Esophagus squamous epithelium (tissue), 5 donors: ENCODE measurements at regions not wholly inside any gene's neighbourhood (a gene's known extent, or its start where the extent isn't known, plus 50 kb on each side); places are given as distances from the start of the nearest gene placed in this dataset.
"Not testable (repeated sequence)": the region's sequence is repeated elsewhere in the genome, so short reads cannot be mapped to it uniquely, and the experiment has no call there.

ENCODE experiments used
- DNase-seq: peaks from one replicate; lab custom pipeline; 2025; lab: John Stamatoyannopoulos, UW
- H3K27ac ChIP-seq, 4 donors: fragments of 200-600 bp; sonication (generic); one replicate each; pipeline ENCODE4 v1.5.1; 2016 to 2019; ENCODE audit warnings: mild to moderate bottlenecking in 1 of 4
- H3K27me3 ChIP-seq, 4 donors: fragments of 200-600 bp; sonication (generic); 1 replicate in 3 of 4; 2 replicates in 1 of 4; pipeline versions ENCODE4 v1.5.1 to v1.6.0; 2017 to 2021; ENCODE audit warnings: antibody characterized with exemption in 1 of 4
- H3K36me3 ChIP-seq, 3 donors: fragments of 200-600 bp; sonication (generic); one replicate each; pipeline ENCODE4 v1.5.1; 2016 to 2019
- H3K4me1 ChIP-seq, 3 donors: fragments of 200-600 bp; sonication (generic); one replicate each; pipeline ENCODE4 v1.5.1; 2017 to 2019
- H3K4me3 ChIP-seq, 4 donors: fragments of 200-600 bp; sonication (generic); 1 replicate in 3 of 4; 2 replicates in 1 of 4; pipeline ENCODE4 v1.5.1; 2016 to 2019; ENCODE audit warnings: mild to moderate bottlenecking in 2 of 4, moderate library complexity in 1 of 4
- H3K9me3 ChIP-seq, 3 donors: fragments of 200-600 bp; sonication (generic); one replicate each; pipeline ENCODE4 v1.5.1; 2016 to 2019
- POLR2A ChIP-seq, 4 donors: fragments of 450-650 bp; IDR thresholded peaks; one replicate each; pipeline ENCODE4 v1.6.1; 2017; ENCODE audit warnings: antibody characterized with exemption in 4 of 4, mild to moderate bottlenecking in 4 of 4, moderate library complexity in 3 of 4
- WGBS, 2 donors: methylation state at CpG; one replicate each; pipeline ENCODE4 v1.1.5; 2018; 5-methylcytosine and 5-hydroxymethylcytosine counted together
- intact Hi-C: fragments of 100-400 bp; cut with DNase I; formaldehyde crosslinking; loops from one replicate; pipeline ENCODE4 v1.15.0; 2022
- TF ChIP-seq, protein P1 (sequence below), 6 experiments: fragments of 450-650 bp in 4 of 6; fragments of 200-600 bp in 2 of 6; sonication (generic) in 2 of 6; IDR thresholded peaks; one replicate each; pipeline ENCODE4 v1.5.1; 2016 to 2019; ENCODE audit warnings: antibody characterized with exemption in 6 of 6, mild to moderate bottlenecking in 4 of 6, moderate library complexity in 4 of 6
- donor health status: DM: yes; HTN: yes; CAD: no.

DNA sequence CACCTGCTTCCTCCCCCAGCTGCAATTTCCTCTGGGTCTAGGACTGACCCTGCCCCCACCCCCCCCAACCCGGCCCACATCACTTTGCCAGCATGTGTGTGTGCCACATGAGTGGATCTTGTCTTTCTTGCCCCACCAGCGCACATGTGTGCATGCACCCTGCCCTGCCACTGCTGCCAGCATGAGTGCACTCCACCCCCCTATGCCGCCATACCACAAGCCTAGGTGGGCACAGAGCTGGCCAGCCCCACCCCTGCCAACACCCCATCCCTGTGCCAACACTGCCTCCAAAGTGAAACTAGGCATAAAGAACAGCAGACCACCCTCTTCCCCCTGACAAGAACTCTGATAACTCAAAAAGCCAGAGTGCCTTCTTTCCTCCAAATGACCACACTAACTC, 296.3 kb upstream of the SGO1 start:
- H3K9me3 ChIP-seq, result peaks cover 0 to 25% (median 0%) of the 10 kb centered on the region in 3 donors
- H3K36me3 ChIP-seq, result no peaks in the 10 kb centered on the region
- intact Hi-C loops, result no loop called here
- no peaks in the 10 kb centered on the region for H3K27me3 ChIP-seq
- H3K4me1 ChIP-seq, result no peaks in the 10 kb centered on the region
- H3K27ac ChIP-seq, result no peak overlapping the region
- no peak for TF ChIP-seq POLR2A (IDR thresholded peaks at IDR 0.05)
- TF ChIP-seq, protein P1, sequence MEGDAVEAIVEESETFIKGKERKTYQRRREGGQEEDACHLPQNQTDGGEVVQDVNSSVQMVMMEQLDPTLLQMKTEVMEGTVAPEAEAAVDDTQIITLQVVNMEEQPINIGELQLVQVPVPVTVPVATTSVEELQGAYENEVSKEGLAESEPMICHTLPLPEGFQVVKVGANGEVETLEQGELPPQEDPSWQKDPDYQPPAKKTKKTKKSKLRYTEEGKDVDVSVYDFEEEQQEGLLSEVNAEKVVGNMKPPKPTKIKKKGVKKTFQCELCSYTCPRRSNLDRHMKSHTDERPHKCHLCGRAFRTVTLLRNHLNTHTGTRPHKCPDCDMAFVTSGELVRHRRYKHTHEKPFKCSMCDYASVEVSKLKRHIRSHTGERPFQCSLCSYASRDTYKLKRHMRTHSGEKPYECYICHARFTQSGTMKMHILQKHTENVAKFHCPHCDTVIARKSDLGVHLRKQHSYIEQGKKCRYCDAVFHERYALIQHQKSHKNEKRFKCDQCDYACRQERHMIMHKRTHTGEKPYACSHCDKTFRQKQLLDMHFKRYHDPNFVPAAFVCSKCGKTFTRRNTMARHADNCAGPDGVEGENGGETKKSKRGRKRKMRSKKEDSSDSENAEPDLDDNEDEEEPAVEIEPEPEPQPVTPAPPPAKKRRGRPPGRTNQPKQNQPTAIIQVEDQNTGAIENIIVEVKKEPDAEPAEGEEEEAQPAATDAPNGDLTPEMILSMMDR (IDR thresholded peaks at IDR 0.05), result no peak
- no peak overlapping the region for H3K4me3 ChIP-seq
- WGBS, 2 donors, result 86% methylated on average over 1 of the region's 3 CpGs; no CpG with 5 or more reads in 1 of the 2 donors
- no peak for DNase-seq

DNA sequence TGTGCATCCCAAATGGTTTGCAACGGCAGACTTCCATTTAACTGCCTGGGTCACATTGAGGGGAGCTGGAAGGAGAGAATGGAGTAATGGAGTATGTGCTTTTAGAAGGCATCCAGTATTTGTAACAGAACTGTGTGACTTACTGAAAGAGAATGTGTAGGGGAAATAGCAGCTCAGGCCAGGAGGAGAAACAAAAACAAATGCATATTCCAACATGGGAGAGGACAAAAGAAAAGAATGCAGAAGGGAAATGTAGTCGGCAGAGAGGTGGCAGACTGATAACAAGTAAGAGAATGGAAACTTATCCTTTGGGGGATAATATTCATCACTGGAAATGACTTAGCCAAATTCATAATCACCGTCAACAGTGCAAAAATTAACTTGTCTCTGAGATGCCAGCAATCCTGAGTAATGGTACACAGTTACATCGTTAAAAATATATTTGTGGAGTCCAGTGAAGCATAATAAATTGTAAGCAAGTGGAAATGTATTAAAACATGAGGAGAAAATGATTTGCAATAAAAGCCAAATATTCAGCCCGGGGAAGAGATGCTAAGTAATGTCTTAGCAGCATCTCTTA, 294.9 kb upstream of the SGO1 start:
- Histone ChIP-seq H3K4me1 (no peaks in the 10 kb centered on the region), H3K27ac (no peak overlapping the region), H3K4me3 (no peak overlapping the region), H3K27me3 (no peaks in the 10 kb centered on the region), H3K9me3 (peaks cover 0 to 25% (median 0%) of the 10 kb centered on the region in 3 donors), H3K36me3 (no peaks in the 10 kb centered on the region)
- WGBS, 2 donors, result 47 to 49% methylated on average over 5 of the region's 5 CpGs
- intact Hi-C loops, result no loop called here
- TF ChIP-seq, protein P1 (IDR thresholded peaks at IDR 0.05), result no peak
- TF ChIP-seq POLR2A (IDR thresholded peaks at IDR 0.05), result no peak
- no peak for DNase-seq

DNA sequence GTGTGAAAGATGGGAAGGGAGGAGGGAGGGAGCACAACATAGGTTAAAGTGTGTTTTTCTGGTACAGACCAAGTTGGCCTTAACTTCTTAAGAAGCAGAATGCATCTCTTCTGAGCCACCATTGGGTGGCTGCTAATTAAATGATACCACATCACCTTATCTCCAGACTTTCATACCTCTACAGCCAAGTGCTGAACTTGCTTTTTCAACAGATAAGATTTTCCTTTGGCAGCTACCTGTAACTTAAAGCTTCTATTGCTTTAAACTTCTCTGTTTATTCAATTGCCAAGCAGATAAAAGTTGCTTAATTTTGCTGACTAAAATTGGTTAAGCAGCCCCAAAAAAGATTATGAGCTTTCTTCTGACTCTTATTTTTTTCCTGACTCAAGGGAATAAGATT, 292.4 kb upstream of the SGO1 start:
- Histone ChIP-seq H3K4me1 (no peaks in the 10 kb centered on the region), H3K27ac (no peak overlapping the region), H3K9me3 (peaks cover 0 to 20% (median 0%) of the 10 kb centered on the region in 3 donors), H3K36me3 (no peaks in the 10 kb centered on the region), H3K4me3 (no peak overlapping the region), H3K27me3 (no peaks in the 10 kb centered on the region)
- TF ChIP-seq POLR2A (IDR thresholded peaks at IDR 0.05), result no peak
- TF ChIP-seq, protein P1 (IDR thresholded peaks at IDR 0.05), result no peak
- DNase-seq, result no peak
- intact Hi-C loops, result no loop called here

DNA sequence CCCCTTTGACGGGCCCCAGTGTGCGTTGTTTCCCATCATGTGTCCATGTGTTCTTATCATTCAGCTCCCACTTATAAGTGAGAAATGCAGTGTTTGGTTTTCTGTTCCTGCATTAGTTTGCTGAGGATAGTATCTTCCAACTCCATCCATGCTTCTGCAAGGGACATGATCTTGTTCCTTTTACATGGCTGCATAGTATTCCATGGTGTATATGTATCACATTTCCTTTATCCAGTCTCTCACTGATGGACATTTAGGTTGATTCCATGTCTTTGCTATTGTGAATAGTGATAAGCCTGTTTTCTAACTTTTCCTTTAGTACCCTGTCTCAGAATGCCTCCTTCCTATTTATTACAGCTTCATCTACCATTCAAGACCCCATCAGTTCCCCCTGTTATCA, 278.2 kb upstream of the SGO1 start:
- H3K4me3 ChIP-seq, DNase-seq, H3K9me3 ChIP-seq, intact Hi-C loops, H3K27ac ChIP-seq, H3K4me1 ChIP-seq, H3K36me3 ChIP-seq, H3K27me3 ChIP-seq: not testable (repeated sequence)
- WGBS, 2 donors, result 86 to 100% methylated on average over 2 of the region's 2 CpGs

DNA sequence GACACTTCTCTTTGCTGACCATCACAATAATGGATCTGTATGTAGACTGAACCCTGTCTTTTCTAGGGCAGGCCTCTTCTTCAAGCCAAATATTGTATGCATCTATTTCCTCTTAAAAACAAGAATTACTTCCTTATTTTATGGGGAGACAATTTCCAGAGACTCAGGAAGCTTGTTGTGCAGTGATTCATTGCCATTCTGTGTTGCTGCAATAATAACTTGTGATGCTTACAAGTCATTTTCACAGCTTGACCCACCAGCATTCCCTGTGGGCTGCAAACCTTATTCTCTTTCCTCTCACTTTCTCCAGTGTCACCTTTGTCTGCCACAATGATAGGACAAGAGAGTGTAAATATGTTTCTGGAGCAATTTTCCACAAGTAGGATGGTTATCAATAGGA, 276.7 kb upstream of the SGO1 start:
- no peak for DNase-seq
- H3K4me1 ChIP-seq, result no peaks in the 10 kb centered on the region
- H3K27me3 ChIP-seq, result no peaks in the 10 kb centered on the region
- intact Hi-C loops, result no loop called here
- H3K4me3 ChIP-seq, result no peak overlapping the region
- H3K36me3 ChIP-seq, result no peaks in the 10 kb centered on the region
- TF ChIP-seq, protein P1 (IDR thresholded peaks at IDR 0.05), result no peak
- TF ChIP-seq POLR2A (IDR thresholded peaks at IDR 0.05), result no peak
- peaks cover 0 to 5% (median 0%) of the 10 kb centered on the region in 3 donors for H3K9me3 ChIP-seq
- no peak overlapping the region for H3K27ac ChIP-seq

DNA sequence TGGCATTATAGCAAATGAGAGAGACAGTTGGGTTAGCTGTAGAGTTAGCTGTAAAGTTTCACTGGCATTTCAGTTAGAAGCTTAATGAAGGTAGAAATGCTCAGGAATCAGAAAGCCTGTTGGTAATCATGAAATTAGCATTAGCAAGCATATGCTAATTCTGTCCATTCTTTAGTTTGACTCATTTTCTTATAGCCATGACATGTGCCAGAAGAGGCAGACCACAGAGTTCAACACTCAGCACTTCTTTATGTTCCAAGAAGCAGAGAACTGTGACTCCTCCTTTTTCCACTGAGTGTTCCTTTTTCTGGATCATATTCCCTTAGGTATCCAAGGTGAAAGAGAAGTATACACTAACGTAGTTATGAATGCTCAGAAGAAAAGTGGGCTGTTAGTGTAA, 276.2 kb upstream of the SGO1 start:
- H3K4me3 ChIP-seq, result no peak overlapping the region
- no peaks in the 10 kb centered on the region for H3K36me3 ChIP-seq
- peaks cover 0 to 5% (median 0%) of the 10 kb centered on the region in 3 donors for H3K9me3 ChIP-seq
- no peak for DNase-seq
- 64 to 75% methylated on average over 1 of the region's 1 CpG for WGBS, 2 donors
- no peaks in the 10 kb centered on the region for H3K4me1 ChIP-seq
- H3K27ac ChIP-seq, result no peak overlapping the region
- TF ChIP-seq, protein P1 (IDR thresholded peaks at IDR 0.05), result no peak
- TF ChIP-seq POLR2A (IDR thresholded peaks at IDR 0.05), result no peak
- no peaks in the 10 kb centered on the region for H3K27me3 ChIP-seq
- intact Hi-C loops, result no loop called here
